ENCODE measurements at regions not wholly inside any gene's neighbourhood (a gene's known extent, or its start where the extent isn't known, plus 50 kb on each side); places are given as distances from the start of the nearest gene placed in this dataset.
"Not testable (repeated sequence)": the region's sequence is repeated elsewhere in the genome, so short reads cannot be mapped to it uniquely, and the experiment has no call there.

GRCh38 chr12:19819231-19819630 lies 379.9 kb downstream of the AEBP2 start:
- H3K4me3 ChIP-seq (ENCODE audit: control extremely low read depth in 1 of 5, extremely low read depth in 1 of 5, insufficient read depth in 1 of 5, low read depth in 2 of 5, low read length in 4 of 5), result no peak overlapping the region
- no peak overlapping the region for H3K27ac Mint-ChIP-seq
- H3K4me3 Mint-ChIP-seq, result no peak overlapping the region
- H3K27ac ChIP-seq (ENCODE audit: low read length in 2 of 2), result no peak overlapping the region
- ChIA-PET CTCF (no interaction called here), POLR2A (no interaction called here)
- 89% methylated on average over 1 of the region's 4 CpGs for whole genome bisulfite sequencing (ENCODE audit: insufficient coverage)
- H4K20me1 ChIP-seq (ENCODE audit: control insufficient read depth, insufficient read depth, low read length, poor library complexity, severe bottlenecking), result no peaks in the 10 kb centered on the region
- no peak for ATAC-seq (ENCODE audit: low read depth)
- H3K9ac ChIP-seq (ENCODE audit: low read length), result no peak overlapping the region
- DNase-seq, result no peak
- H3K27me3 Mint-ChIP-seq, result no peaks in the 10 kb centered on the region
- H3K79me2 ChIP-seq (ENCODE audit: control insufficient read depth, insufficient read depth, low read length), result no peaks in the 10 kb centered on the region
- no peaks in the 10 kb centered on the region for H3K36me3 ChIP-seq (replicated peaks in 1 of 2; ENCODE audit: control extremely low read depth in 1 of 2, control insufficient read depth in 1 of 2, extremely low read depth in 1 of 2, insufficient read depth in 2 of 2, low read length in 1 of 2)
- peaks cover 0 to 7% (median 0%) of the 10 kb centered on the region in 3 donors for H3K9me3 ChIP-seq (ENCODE audit: control extremely low read depth in 1 of 3, control insufficient read depth in 2 of 3, insufficient read depth in 1 of 3, low read length in 2 of 3)
- TF ChIP-seq EZH2 (IDR thresholded peaks at IDR 0.05; ENCODE audit: borderline replicate concordance, insufficient read depth, low read depth, low read length, poor library complexity, severe bottlenecking) (no peak), CTCF (IDR thresholded peaks at IDR 0.05) (no peak)
- intact Hi-C loops (cut with micrococcal nuclease), result no loop called here
- H3K4me2 ChIP-seq (replicated peaks; ENCODE audit: low read depth, low read length, poor library complexity, severe bottlenecking), result no peak overlapping the region
- H2AFZ ChIP-seq (ENCODE audit: insufficient read depth, low read depth, low read length, poor library complexity, severe bottlenecking), result no peak overlapping the region
- H3K27me3 ChIP-seq (replicated peaks in 1 of 4; ENCODE audit: control extremely low read depth in 1 of 4, control insufficient read depth in 3 of 4, insufficient read depth in 4 of 4, low read length in 3 of 4), result no peaks in the 10 kb centered on the region
- peaks cover 7% of the 10 kb centered on the region for H3K9me3 Mint-ChIP-seq (ENCODE audit: insufficient read depth)
- H3K4me1 ChIP-seq (ENCODE audit: control insufficient read depth in 2 of 2, insufficient read depth in 2 of 2, low read length in 2 of 2), result no peaks in the 10 kb centered on the region
- no peaks in the 10 kb centered on the region for H3K4me1 Mint-ChIP-seq

- WGBS (ENCODE audit: insufficient coverage), result 100% methylated on average over 1 of the region's 4 CpGs
- Histone ChIP-seq H3K27ac (ENCODE audit: low read length in 2 of 2) (no peak overlapping the region), H2AFZ (ENCODE audit: insufficient read depth, low read depth, low read length, poor library complexity, severe bottlenecking) (no peak overlapping the region), H3K9ac (ENCODE audit: low read length) (no peak overlapping the region), H4K20me1 (ENCODE audit: control insufficient read depth, insufficient read depth, low read length, poor library complexity, severe bottlenecking) (no peaks in the 10 kb centered on the region), H3K4me3 (ENCODE audit: control extremely low read depth in 1 of 5, extremely low read depth in 1 of 5, insufficient read depth in 1 of 5, low read depth in 2 of 5, low read length in 4 of 5) (no peak overlapping the region), H3K79me2 (ENCODE audit: control insufficient read depth, insufficient read depth, low read length) (no peaks in the 10 kb centered on the region), H3K4me2 (replicated peaks; ENCODE audit: low read depth, low read length, poor library complexity, severe bottlenecking) (no peak overlapping the region), H3K36me3 (replicated peaks in 1 of 2; ENCODE audit: control extremely low read depth in 1 of 2, control insufficient read depth in 1 of 2, extremely low read depth in 1 of 2, insufficient read depth in 2 of 2, low read length in 1 of 2) (no peaks in the 10 kb centered on the region), H3K9me3 (ENCODE audit: control extremely low read depth in 1 of 3, control insufficient read depth in 2 of 3, insufficient read depth in 1 of 3, low read length in 2 of 3) (peaks cover 0 to 9% (median 2%) of the 10 kb centered on the region in 3 donors), H3K4me1 (ENCODE audit: control insufficient read depth in 2 of 2, insufficient read depth in 2 of 2, low read length in 2 of 2) (no peaks in the 10 kb centered on the region), H3K27me3 (replicated peaks in 1 of 4; ENCODE audit: control extremely low read depth in 1 of 4, control insufficient read depth in 3 of 4, insufficient read depth in 4 of 4, low read length in 3 of 4) (no peaks in the 10 kb centered on the region)
- no peak for DNase-seq
- no peaks in the 10 kb centered on the region for H3K4me1 Mint-ChIP-seq
- H3K9me3 Mint-ChIP-seq (ENCODE audit: insufficient read depth), result peaks cover 13% of the 10 kb centered on the region
- ChIA-PET CTCF (no interaction called here), POLR2A (no interaction called here)
- no peak for ATAC-seq (ENCODE audit: low read depth)
- H3K27me3 Mint-ChIP-seq, result no peaks in the 10 kb centered on the region
- no peak overlapping the region for H3K27ac Mint-ChIP-seq
- H3K4me3 Mint-ChIP-seq, result no peak overlapping the region
- intact Hi-C loops (cut with micrococcal nuclease), result no loop called here
- TF ChIP-seq CTCF (IDR thresholded peaks at IDR 0.05) (no peak), EZH2 (IDR thresholded peaks at IDR 0.05; ENCODE audit: borderline replicate concordance, insufficient read depth, low read depth, low read length, poor library complexity, severe bottlenecking) (no peak)
Measured at GRCh38 chr12:19822476-19822875, 383.2 kb downstream of the AEBP2 start.

- DNase-seq; H3K27me3 ChIP-seq (replicated peaks in 1 of 4; ENCODE audit: control extremely low read depth in 1 of 4, control insufficient read depth in 3 of 4, insufficient read depth in 4 of 4, low read length in 3 of 4); H3K36me3 ChIP-seq (replicated peaks in 1 of 2; ENCODE audit: control extremely low read depth in 1 of 2, control insufficient read depth in 1 of 2, extremely low read depth in 1 of 2, insufficient read depth in 2 of 2, low read length in 1 of 2); H3K9ac ChIP-seq (ENCODE audit: low read length); H3K4me2 ChIP-seq (replicated peaks; ENCODE audit: low read depth, low read length, poor library complexity, severe bottlenecking); intact Hi-C loops (cut with micrococcal nuclease); H3K27ac Mint-ChIP-seq; H4K20me1 ChIP-seq (ENCODE audit: control insufficient read depth, insufficient read depth, low read length, poor library complexity, severe bottlenecking); H3K27ac ChIP-seq (ENCODE audit: low read length in 2 of 2); H3K79me2 ChIP-seq (ENCODE audit: control insufficient read depth, insufficient read depth, low read length); CTCF ChIA-PET; H3K4me3 ChIP-seq (ENCODE audit: control extremely low read depth in 1 of 5, extremely low read depth in 1 of 5, insufficient read depth in 1 of 5, low read depth in 2 of 5, low read length in 4 of 5); H3K4me1 Mint-ChIP-seq; H3K4me3 Mint-ChIP-seq; H3K27me3 Mint-ChIP-seq; H3K4me1 ChIP-seq (ENCODE audit: control insufficient read depth in 2 of 2, insufficient read depth in 2 of 2, low read length in 2 of 2); H2AFZ ChIP-seq (ENCODE audit: insufficient read depth, low read depth, low read length, poor library complexity, severe bottlenecking); POLR2A ChIA-PET; ATAC-seq (ENCODE audit: low read depth): not testable (repeated sequence)
- peaks cover 0 to 17% (median 6%) of the 10 kb centered on the region in 3 donors for H3K9me3 ChIP-seq (ENCODE audit: control extremely low read depth in 1 of 3, control insufficient read depth in 2 of 3, insufficient read depth in 1 of 3, low read length in 2 of 3)
- peaks cover 13% of the 10 kb centered on the region for H3K9me3 Mint-ChIP-seq (ENCODE audit: insufficient read depth)
- WGBS (ENCODE audit: insufficient coverage), result 88% methylated on average over 6 of the region's 6 CpGs
Measured at GRCh38 chr12:19823326-19823725, 384.0 kb downstream of the AEBP2 start.

All from B cell (primary cell).